ENCODE measurements at regions not wholly inside any gene's neighbourhood (a gene's known extent, or its start where the extent isn't known, plus 50 kb on each side); places are given as distances from the start of the nearest gene placed in this dataset.
A peak's percentile ranks its signal among the peaks of the same experiment; 100 is the strongest.

DNA sequence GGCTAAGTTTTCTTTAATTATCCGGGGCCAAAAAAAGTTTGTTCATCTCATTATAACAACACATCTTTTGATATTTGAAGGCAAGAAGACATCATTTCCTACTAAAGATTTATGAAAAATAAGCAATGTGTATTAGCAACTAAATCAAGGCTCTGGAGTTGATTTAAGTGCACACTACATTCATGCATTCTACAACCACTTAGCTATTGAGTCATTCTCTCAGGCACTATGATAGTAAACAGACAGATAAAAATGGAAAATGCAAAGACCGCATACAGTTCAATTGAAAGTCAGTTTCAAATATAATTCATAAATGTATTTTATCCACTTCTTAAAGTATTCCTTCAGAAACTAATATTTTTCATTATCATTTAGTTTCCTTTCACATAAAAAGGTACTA is 1395.2 kb downstream of the PCDH9 start:
- H3K27me3 ChIP-seq (ENCODE audit: low read length), result no peaks in the 10 kb centered on the region

DNA sequence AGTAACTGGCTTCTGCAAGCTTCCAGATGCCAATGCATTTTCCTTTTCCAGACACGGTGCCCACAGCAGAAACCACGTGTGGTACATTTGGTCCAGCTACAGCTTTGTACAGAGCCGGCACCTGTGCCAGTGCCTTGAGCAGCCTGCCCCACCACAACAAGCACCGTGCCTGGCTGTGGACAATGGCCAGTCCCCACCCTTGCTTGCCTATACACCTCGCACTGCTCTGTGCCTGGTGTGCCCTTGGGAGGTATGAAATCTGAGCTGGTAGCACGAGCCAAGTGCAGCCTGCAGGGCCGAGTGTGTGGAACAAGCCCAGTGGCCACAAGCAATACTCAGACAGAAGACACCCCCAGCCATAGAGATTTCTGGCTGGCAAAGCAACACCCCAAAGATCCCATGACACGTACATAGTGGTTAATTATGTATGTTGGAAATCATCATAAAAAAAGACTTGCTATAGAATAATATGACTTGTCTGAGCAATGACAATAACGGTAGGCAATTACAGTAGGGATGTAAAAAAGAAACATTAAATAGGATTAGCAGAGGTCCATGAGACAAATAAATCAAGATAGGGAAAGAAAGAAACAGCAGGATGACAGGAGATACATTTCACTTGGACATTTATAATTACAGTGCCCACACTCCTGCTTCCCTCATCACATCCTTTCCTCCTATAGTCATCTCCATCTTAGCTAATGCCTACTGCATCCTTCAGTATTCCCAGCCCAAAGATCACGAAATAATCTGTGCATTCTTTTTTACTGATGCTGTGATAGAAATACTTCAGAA is 1399.5 kb downstream of the PCDH9 start:
- no peaks in the 10 kb centered on the region for H4K20me1 ChIP-seq (ENCODE audit: low read depth, low read length)
- H3K9ac ChIP-seq (ENCODE audit: low read length), result no peak overlapping the region
- no peaks in the 10 kb centered on the region for H3K9me3 ChIP-seq (ENCODE audit: insufficient read depth, low read length)
- H3K36me3 ChIP-seq (ENCODE audit: low read length), result peaks cover 3% of the 10 kb centered on the region; the same call in 1 of the 2 replicates
- no peaks in the 10 kb centered on the region for H3K9me2 ChIP-seq (replicated peaks; ENCODE audit: insufficient read depth, low read length)
- no peaks in the 10 kb centered on the region for H3K79me2 ChIP-seq (ENCODE audit: insufficient read depth, low read length)
- H3K27me3 ChIP-seq (ENCODE audit: low read length), result no peaks in the 10 kb centered on the region
- no peaks in the 10 kb centered on the region for H3F3A ChIP-seq (ENCODE audit: insufficient read depth)
- no peak overlapping the region for H3K4me2 ChIP-seq (ENCODE audit: low read depth, low read length, poor library complexity, severe bottlenecking)
- peak overlapping the region; percentile 31 for H2AFZ ChIP-seq (ENCODE audit: low read depth, low read length, severe bottlenecking)
- TF ChIP-seq, protein P1, sequence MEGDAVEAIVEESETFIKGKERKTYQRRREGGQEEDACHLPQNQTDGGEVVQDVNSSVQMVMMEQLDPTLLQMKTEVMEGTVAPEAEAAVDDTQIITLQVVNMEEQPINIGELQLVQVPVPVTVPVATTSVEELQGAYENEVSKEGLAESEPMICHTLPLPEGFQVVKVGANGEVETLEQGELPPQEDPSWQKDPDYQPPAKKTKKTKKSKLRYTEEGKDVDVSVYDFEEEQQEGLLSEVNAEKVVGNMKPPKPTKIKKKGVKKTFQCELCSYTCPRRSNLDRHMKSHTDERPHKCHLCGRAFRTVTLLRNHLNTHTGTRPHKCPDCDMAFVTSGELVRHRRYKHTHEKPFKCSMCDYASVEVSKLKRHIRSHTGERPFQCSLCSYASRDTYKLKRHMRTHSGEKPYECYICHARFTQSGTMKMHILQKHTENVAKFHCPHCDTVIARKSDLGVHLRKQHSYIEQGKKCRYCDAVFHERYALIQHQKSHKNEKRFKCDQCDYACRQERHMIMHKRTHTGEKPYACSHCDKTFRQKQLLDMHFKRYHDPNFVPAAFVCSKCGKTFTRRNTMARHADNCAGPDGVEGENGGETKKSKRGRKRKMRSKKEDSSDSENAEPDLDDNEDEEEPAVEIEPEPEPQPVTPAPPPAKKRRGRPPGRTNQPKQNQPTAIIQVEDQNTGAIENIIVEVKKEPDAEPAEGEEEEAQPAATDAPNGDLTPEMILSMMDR (IDR thresholded peaks at IDR 0.05; ENCODE audit: insufficient read depth, low read length, poor library complexity, severe bottlenecking), result no peak
- TF ChIP-seq EZH2phosphoT487 (conservative IDR thresholded peaks at IDR 0.05; ENCODE audit: low read length), result no peak
- H3K27ac ChIP-seq (ENCODE audit: low read depth, low read length), result no peak overlapping the region
- no peak overlapping the region for H3K4me3 ChIP-seq (ENCODE audit: insufficient read depth, low read length, poor library complexity, severe bottlenecking)

More for the DNA sequence above, 1395.2 kb downstream of the PCDH9 start:
- TF ChIP-seq, protein P1 (IDR thresholded peaks at IDR 0.05; ENCODE audit: insufficient read depth, low read length, poor library complexity, severe bottlenecking), result no peak
- TF ChIP-seq EZH2phosphoT487 (conservative IDR thresholded peaks at IDR 0.05; ENCODE audit: low read length), result no peak
- Histone ChIP-seq H3K27ac (ENCODE audit: low read depth, low read length) (no peak overlapping the region), H3K9me3 (ENCODE audit: insufficient read depth, low read length) (no peaks in the 10 kb centered on the region), H4K20me1 (ENCODE audit: low read depth, low read length) (no peaks in the 10 kb centered on the region), H3F3A (ENCODE audit: insufficient read depth) (no peaks in the 10 kb centered on the region), H3K4me2 (ENCODE audit: low read depth, low read length, poor library complexity, severe bottlenecking) (no peak overlapping the region), H3K4me3 (ENCODE audit: insufficient read depth, low read length, poor library complexity, severe bottlenecking) (no peak overlapping the region), H3K79me2 (ENCODE audit: insufficient read depth, low read length) (no peaks in the 10 kb centered on the region), H2AFZ (ENCODE audit: low read depth, low read length, severe bottlenecking) (no peak overlapping the region), H3K9me2 (replicated peaks; ENCODE audit: insufficient read depth, low read length) (no peaks in the 10 kb centered on the region), H3K36me3 (ENCODE audit: low read length) (peaks cover 3% of the 10 kb centered on the region; the same call in 1 of the 2 replicates), H3K9ac (ENCODE audit: low read length) (no peak overlapping the region)

DNA sequence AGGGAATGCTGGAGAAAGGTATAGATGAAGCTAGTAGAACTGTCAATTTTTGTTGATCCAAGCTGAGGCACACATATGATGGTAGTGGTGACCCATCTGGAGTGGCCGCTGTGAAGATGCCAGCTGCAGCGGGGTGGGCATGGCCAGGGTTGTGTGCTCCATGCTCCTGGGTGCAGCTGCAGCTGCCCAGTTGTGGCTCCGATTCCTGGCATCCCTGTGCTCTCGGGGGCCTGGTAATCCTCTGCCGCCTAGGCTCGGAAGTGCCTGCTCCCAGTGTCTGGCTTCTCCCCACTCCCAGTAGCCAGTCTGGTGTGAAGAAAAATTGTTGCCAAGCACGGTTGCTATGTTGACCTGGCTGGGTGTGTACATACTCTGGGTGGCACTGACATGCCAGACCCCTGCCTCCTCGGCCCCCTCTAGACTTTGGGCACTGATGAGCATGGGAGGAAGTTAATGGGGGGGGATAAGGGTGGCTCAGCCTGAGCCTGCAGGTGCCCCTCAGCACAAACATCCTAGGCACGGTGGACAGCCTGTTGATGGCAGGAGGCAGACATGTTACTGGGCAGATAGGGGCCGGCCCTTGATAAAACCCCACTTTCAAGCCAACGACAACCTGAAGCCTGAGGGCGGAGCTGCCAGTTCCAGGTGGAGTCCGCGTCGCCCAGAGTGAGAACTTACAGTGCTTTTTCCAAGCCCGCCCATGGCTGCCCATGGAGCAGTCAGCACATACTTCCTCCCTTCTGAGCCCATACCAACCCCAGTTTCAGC is 1400.7 kb downstream of the PCDH9 start:
- Histone ChIP-seq H3K9me3 (ENCODE audit: insufficient read depth, low read length) (no peaks in the 10 kb centered on the region), H3K9me2 (replicated peaks; ENCODE audit: insufficient read depth, low read length) (no peaks in the 10 kb centered on the region), H4K20me1 (ENCODE audit: low read depth, low read length) (no peaks in the 10 kb centered on the region), H3F3A (ENCODE audit: insufficient read depth) (no peaks in the 10 kb centered on the region), H3K36me3 (ENCODE audit: low read length) (peaks cover 3% of the 10 kb centered on the region; the same call in 1 of the 2 replicates), H3K9ac (ENCODE audit: low read length) (no peak overlapping the region), H3K4me3 (ENCODE audit: insufficient read depth, low read length, poor library complexity, severe bottlenecking) (no peak overlapping the region), H3K4me2 (ENCODE audit: low read depth, low read length, poor library complexity, severe bottlenecking) (no peak overlapping the region), H3K27me3 (ENCODE audit: low read length) (no peaks in the 10 kb centered on the region), H3K27ac (ENCODE audit: low read depth, low read length) (no peak overlapping the region), H2AFZ (ENCODE audit: low read depth, low read length, severe bottlenecking) (no peak overlapping the region), H3K79me2 (ENCODE audit: insufficient read depth, low read length) (no peaks in the 10 kb centered on the region)
- TF ChIP-seq EZH2phosphoT487 (conservative IDR thresholded peaks at IDR 0.05; ENCODE audit: low read length), result no peak
- TF ChIP-seq, protein P1 (IDR thresholded peaks at IDR 0.05; ENCODE audit: insufficient read depth, low read length, poor library complexity, severe bottlenecking), result no peak

Measured in SU-DHL-6 (cell line).